HG03175 (cell line): ENCODE measurements at regions not wholly inside any gene's neighbourhood (a gene's known extent, or its start where the extent isn't known, plus 50 kb on each side); places are given as distances from the start of the nearest gene placed in this dataset.
"Not testable (repeated sequence)": the region's sequence is repeated elsewhere in the genome, so short reads cannot be mapped to it uniquely, and the experiment has no call there.

Experiments used
- ATAC-seq: cut with Tn5 transposase; IDR thresholded peaks from one replicate; pipeline ENCODE4 v1.9.1; 2021; ENCODE audit warnings: mild to moderate bottlenecking, moderate library complexity; ENCODE audit not compliant: unreplicated experiment

GRCh38 chr12:131386167-131386521 lies 324.7 kb upstream of the SFSWAP start:
- no peak for ATAC-seq

DNA sequence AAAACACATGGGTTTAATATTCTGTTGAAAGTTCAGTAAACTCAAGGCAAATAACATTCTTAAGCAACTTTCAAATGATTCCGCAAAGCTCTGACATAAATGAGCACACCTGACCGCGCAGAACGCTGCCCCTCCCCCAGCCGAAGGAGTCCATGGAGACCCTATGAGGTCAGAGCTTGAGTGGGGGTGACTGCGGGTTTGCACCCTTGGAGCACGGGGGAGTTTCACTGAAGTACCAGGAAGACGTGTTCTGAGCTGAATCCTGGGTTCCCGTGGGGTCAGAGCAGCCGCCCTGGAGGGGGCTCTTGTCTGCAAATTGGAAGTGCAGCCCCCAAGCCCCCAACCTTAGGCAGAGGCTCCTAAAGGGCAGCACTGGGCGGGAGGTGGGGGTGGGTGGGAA lies 324.1 kb upstream of the SFSWAP start:
- ATAC-seq = no peak

DNA sequence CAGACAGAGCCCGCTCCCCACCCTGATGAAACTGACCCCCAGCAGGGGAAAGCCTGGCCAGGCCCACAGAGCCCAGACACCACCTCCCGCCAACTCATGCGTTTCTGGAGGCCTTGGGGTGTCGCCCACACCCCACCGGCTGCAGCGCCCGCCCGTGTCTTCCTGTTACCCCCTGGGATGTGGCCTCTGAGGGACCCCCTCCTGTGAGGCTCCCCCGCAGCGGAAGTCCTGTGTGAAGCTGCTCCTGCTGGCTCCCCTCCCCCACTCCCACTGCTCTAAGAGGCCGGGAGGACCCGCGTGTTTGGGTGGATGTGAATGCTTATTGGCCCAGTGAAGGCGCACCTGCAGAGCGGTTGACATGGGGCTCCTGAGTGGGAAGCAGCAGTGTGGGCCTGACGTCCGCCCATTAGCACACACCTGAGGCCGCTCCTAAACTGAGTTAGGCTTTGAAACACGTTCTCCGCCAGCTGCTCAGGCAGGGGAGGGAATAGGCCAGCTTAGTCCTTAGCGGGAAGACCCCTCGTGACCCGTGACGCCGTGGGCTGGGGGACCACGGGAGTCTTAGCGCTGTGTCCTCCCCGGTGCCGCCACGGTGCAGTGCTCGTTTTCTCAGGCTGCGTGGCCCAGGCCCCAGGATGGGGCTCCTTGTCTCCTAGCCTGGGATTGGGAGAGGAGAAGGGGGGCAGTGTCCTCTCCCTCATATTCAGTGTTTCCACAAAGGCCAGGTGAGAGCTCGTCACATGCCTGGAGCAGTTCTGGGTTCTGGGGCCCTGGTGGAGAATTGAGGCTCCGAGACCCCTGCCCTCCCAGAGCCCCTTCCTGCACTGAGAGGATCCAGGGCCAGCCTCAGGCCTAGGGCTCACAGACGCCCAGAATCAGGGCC lies 323.4 kb upstream of the SFSWAP start:
- no peak for ATAC-seq

DNA sequence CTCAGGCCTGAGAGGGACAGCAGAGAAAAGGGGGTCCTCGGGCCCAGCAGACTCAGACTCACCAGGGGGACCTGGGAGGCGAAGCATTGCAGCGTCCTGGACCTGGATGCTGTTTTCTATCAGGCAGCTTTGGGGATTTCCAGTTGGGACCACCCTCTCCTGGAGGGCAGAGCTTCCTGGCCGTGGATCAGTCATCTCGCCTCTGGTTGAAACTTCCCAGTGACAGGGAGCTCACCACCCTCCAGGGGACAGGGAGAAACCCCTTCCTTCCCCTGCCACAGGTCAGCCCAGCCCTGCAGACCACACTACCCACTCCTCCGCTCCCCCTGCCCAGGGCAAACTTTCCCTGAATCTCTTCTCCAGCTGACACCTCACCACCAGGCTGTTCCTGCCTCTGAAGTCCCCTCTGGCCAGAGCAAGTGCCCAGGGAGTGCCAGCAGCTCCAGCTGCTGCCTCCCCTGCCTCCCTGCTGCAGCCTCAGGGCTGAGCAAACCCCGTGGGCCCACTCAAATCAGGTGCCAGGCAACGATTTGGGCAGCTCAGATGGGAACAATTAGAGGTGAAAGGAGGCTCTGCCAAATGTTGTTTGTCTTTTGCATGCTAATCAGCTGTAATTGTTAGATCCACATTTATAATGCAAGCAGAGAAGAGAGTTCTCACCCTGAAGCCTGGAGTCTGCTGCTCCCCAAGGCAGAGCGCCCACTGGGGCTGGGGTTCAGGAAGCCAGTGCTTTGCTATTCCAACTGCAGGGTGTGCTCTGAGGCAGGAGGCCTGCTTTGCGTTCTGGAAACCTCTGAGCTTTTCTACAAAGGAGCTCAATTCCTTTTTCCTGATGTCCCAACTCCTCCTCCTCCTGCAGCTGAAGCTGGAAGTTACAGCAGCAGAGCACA lies 322.5 kb upstream of the SFSWAP start:
- ATAC-seq = not testable (repeated sequence)

DNA sequence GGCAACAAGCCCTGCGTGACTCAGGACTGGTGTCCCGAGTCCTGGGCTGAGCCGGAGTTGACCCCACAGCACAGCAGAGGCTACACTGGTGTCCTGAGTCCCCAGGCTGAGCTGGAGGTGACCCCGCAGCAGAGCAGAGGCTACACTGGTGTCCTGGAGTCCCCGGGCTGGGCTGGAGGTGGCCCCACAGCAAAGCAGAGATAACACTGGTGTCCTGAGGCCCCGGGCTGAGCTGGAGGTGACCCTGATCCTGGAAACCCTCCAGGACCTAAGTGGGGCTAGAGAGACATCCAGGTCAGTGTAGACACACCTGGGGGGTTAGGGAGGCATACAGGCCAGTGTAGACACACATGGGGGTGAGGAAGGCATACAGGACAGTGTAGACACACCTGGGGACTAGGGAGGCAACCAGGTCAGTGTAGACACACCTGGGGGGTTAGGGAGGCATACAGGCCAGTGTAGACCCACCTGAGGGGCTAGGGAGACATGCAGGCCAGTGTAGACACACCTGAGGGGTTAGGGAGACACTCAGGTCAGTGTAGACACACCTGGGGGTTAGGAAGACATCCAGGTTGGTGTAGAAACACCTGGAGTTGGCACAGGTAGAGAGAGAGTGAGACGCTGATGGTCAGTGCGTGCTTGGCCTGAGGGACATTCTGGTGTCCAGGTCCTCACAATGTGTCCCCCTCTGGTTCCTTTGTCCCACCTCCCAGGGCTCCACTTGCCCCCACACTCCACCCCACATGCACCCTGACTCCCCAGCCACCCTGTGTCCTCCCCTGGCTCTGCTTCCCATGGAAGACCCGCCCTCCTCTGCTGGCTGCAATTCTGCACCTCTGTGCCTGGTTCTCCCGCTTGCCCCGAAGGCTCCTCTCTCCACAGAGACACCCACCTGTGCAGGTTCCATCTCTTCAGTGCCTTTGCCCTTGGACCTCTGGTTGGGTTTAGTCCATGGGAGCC lies 321.6 kb upstream of the SFSWAP start:
- no peak for ATAC-seq

- no peak for ATAC-seq
Measured at GRCh38 chr12:131390412-131391334, 320.2 kb upstream of the SFSWAP start.

DNA sequence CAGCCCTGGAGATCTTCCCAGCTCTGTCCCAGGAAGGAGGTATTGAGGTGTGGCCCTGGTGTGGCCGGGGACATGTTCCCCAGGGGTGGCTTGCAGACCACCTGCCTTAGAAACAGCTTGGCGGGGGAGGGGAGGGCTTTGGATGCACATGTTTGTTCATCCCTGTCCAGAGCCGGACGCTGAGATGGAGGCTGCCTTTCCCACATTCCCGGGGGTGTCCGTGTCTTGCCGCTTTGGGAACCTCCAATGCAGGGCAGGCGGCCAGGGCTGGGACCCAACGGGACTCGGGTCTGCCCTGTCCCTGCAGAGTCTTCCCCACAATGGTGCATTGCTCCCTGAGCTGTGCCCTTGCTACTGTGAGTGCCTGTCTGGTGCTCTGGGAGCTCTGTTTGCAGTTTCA lies 319.5 kb upstream of the SFSWAP start:
- ATAC-seq = no peak

- ATAC-seq = not testable (repeated sequence)
Measured at GRCh38 chr12:131394752-131395151, 316.1 kb upstream of the SFSWAP start.

DNA sequence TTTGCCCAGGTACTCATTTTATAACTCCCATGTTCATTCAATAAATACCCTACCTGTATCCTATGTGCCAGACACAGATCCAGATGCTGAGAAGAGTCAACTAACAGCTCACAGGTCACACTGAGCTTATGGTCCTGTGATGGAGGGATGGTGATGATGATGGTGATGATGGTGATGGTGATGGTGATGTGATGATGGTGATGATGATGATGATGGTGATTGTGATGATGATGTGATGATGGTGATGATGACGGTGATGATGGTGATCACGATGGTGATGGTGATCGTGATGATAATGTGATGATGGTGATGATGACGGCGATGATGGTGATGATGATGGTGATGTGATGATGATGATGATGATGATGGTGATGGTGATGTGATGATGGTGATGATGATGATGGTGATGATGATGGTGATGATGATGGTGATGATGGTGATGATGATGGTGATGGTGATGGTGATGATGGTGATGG lies 315.6 kb upstream of the SFSWAP start:
- not testable (repeated sequence) for ATAC-seq

DNA sequence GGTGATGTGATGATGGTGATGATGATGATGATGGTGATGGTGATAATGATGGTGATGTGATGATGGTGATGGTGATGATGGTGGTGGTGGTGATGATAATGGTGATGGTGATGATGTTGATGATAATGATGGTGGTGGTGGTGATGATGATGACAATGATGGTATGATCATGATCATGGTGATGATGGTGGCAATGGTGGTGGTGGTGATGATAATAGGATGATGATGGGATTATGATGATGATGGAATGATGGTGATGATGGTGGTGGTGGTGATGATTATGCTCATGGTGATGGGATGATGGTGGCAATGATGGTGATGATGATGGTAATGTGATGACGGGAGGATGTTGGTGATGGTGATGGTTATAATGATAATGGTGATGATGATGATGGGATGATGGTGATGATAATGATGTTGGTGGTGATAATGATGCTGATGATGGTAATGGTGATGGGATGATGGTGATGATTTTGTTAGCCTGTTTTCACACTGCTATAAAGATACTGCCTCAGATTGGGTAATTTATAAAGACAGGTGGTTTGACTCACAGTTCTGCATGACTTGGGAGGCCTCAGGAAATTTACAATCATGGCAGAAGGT lies 314.8 kb upstream of the SFSWAP start:
- no peak for ATAC-seq

DNA sequence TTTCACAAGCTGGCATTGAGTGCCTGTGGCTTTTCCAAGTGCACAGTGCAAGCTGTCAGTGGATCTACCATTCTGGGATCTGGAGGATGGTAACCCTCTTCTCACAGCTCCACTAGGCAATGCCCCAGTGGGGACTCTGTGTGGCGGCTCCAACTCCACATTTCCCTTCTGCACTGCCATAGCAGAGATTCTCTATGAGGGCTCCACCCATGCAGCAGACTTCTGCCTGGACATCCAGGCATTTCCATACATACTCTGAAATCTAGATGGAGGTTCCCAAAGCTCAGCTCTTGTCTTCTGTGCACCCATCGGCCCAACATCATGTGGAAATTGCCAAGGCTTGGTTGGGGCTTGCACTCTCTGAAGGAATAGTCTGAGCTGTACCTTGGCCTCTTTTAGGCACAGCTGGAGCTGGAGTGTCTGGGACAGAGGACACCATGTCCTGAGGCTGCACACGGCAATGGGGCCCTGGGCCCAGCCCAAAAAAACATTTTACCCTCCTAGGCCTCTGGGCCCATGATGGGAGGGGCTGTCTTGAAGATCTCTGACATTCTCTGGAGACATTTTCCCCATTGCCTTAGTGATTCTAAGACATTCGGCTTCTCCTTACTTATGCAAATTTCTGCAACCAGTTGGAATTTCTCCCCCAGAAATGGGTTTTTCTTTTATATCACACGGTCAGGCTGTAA lies 313.3 kb upstream of the SFSWAP start:
- ATAC-seq = no peak

GRCh38 chr12:131399000-131399399 lies 311.9 kb upstream of the SFSWAP start:
- ATAC-seq = no peak

DNA sequence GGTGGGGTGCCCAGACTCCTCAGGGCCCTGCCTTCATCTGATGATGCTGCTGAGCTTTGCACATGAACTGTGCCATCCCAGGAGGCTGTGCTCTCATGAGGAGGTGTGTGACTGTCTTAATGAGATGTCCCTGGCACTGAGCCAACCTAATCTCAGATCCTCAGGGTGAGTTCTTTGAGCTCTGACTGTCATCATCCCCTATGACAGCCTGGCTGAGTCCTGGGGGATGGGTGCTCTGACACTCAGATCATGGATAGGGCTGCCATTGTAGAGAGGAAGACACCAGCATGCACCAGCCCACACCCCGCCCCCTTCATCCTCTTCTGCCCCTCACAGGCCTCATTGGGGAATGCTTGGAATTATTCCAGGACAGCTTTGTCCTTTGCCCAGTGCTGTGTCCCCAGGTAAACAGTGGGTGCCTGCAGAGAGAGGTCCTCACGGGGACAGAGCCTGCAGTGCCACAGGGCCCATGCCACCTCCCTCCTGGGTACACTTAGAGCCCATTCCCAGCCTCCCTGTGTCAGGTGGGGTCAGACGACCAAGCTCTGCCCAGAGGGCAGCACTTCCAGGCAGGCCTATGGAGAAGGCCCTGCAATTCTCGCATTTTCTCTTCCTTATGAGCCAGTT lies 310.1 kb upstream of the SFSWAP start:
- not testable (repeated sequence) for ATAC-seq

DNA sequence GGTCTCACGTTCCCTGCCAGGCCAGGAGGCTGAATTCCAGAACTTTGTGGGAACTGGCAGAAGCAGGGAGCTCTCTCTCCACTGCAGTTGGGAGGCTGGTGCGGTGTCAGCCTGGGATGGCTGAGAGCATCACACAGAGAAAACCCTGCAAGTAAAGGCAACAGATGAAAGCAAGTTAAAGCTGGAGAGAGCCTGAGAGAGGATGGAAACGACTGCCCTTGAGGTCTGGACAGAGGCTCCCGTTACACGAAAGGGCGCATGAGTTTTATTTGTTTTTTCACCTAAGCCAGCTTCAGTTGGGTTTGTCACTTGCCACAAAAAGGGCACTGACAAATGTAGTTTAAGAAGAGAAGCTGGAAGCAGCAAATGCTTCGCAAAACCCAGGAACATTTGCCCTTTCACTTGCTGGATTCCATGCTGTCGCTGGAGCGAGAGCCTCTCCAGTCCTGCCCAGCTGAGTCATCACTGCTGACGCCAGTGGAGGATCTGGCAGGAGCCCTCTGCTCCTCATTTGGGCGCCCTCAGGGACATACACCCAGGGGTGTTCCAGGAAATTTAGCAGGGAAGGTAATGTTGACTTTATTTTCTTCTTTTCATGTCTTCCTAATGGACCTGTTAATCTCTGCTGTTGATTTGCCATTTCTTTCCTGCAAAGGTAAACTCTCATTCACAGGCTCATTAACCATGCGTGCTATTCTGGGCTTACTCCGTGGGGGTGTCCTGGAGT lies 308.8 kb upstream of the SFSWAP start:
- not testable (repeated sequence) for ATAC-seq

DNA sequence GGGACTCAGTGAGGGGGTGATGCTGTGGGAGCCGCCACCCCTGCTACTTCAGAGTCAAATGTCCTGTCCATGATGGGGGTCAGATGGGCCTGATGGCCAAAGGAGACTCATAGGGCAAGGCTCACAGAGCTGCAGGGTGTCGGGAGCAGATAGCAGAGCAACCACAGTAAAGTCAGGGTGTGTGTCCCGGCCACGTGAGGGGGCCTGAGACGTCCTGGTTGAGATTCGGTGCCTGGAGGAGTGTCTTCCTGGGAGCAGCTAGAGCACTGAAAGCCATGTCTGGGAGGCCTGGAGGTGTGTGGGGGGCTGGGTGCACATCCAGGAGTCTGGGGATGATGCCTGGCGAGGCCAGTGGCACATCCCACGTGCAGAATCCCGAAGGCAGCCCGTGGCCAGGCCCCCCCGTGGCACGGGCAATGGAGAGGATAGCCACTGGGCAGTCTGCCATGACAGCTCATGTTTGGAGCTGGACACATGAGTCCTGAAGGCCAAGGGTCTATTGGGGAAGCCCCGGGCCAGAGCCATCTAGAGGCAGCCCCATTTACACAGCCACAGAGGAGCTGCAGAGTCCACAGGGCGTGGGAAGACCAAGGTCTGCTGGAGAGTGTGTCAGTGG lies 308.0 kb upstream of the SFSWAP start:
- ATAC-seq = no peak

GRCh38 chr12:131403676-131404075 lies 307.2 kb upstream of the SFSWAP start:
- ATAC-seq = no peak

DNA sequence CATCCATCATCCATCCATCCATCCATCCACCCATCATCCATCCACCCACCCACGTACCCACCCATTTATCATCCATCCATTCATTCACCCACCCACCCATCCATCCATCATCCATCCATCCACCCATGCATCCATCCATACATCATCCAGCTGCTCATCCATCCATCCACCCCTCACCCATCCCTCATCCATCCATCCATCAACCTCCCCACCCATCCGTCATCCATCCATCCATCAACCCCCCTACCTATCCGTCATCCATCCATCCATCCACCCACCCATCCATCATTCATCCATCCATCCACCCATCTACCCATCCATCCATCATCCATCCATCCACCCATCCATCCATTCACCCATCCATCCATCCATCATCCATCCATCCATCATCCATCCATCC lies 306.2 kb upstream of the SFSWAP start:
- ATAC-seq = no peak
